HG03159 (cell line): ENCODE measurements at regions not wholly inside any gene's neighbourhood (a gene's known extent, or its start where the extent isn't known, plus 50 kb on each side); places are given as distances from the start of the nearest gene placed in this dataset.
"Not testable (repeated sequence)": the region's sequence is repeated elsewhere in the genome, so short reads cannot be mapped to it uniquely, and the experiment has no call there.

Experiments used
- ATAC-seq: cut with Tn5 transposase; IDR thresholded peaks from one replicate; pipeline ENCODE4 v1.9.1; 2021; ENCODE audit warnings: mild to moderate bottlenecking, moderate library complexity; ENCODE audit not compliant: unreplicated experiment

- ATAC-seq, result no peak
Measured at GRCh38 chr12:25424211-25424731, 128.8 kb downstream of the LMNTD1 start.

- no peak for ATAC-seq
Measured at GRCh38 chr12:25423355-25424050, 129.6 kb downstream of the LMNTD1 start.

GRCh38 chr12:25422241-25422640 lies 130.8 kb downstream of the LMNTD1 start:
- no peak for ATAC-seq

GRCh38 chr12:25421651-25422167 lies 131.4 kb downstream of the LMNTD1 start:
- no peak for ATAC-seq

GRCh38 chr12:25420116-25420515 lies 133.0 kb downstream of the LMNTD1 start:
- no peak for ATAC-seq

GRCh38 chr12:25419595-25419994 lies 133.5 kb downstream of the LMNTD1 start:
- no peak for ATAC-seq

- ATAC-seq, result no peak
Measured at GRCh38 chr12:25417071-25417470, 136.0 kb downstream of the LMNTD1 start.

GRCh38 chr12:25416516-25416915 lies 136.6 kb downstream of the LMNTD1 start:
- ATAC-seq, result no peak

GRCh38 chr12:25415004-25415403 lies 138.1 kb downstream of the LMNTD1 start:
- no peak for ATAC-seq

GRCh38 chr12:25412735-25413134 lies 140.3 kb downstream of the LMNTD1 start:
- ATAC-seq, result no peak

GRCh38 chr12:25404955-25405354 lies 148.1 kb downstream of the LMNTD1 start:
- no peak for ATAC-seq

GRCh38 chr12:25401547-25402345 lies 151.0 kb upstream of the KRAS start:
- ATAC-seq, result no peak

- no peak for ATAC-seq
Measured at GRCh38 chr12:25397001-25397400, 146.3 kb upstream of the KRAS start.

- ATAC-seq, result no peak
Measured at GRCh38 chr12:25395227-25395626, 144.5 kb upstream of the KRAS start.

- ATAC-seq, result not testable (repeated sequence)
Measured at GRCh38 chr12:25394775-25395174, 144.0 kb upstream of the KRAS start.

GRCh38 chr12:25394025-25394424 lies 143.3 kb upstream of the KRAS start:
- no peak for ATAC-seq

GRCh38 chr12:25391346-25391745 lies 140.6 kb upstream of the KRAS start:
- ATAC-seq, result not testable (repeated sequence)

GRCh38 chr12:25388183-25388582 lies 137.5 kb upstream of the KRAS start:
- no peak for ATAC-seq

GRCh38 chr12:25387732-25388050 lies 137.0 kb upstream of the KRAS start:
- ATAC-seq, result no peak

GRCh38 chr12:25386831-25387731 lies 136.4 kb upstream of the KRAS start:
- ATAC-seq, result peak; percentile 26

- ATAC-seq, result no peak
Measured at GRCh38 chr12:25384893-25385248, 134.1 kb upstream of the KRAS start.
